ENCODE measurements at regions not wholly inside any gene's neighbourhood (a gene's known extent, or its start where the extent isn't known, plus 50 kb on each side); places are given as distances from the start of the nearest gene placed in this dataset.

- TF ChIP-seq POLR2A (IDR thresholded peaks at IDR 0.05; ENCODE audit: low read length) (no peak), GATA1 (IDR thresholded peaks at IDR 0.05; ENCODE audit: low read depth, low read length) (no peak)
Observed at GRCh38 chr12:73460212-73460611, 1077.4 kb upstream of the ATXN7L3B start.

Measured in erythroblast (primary cell).